Breast epithelium (tissue), 4 donors: ENCODE measurements at regions not wholly inside any gene's neighbourhood (a gene's known extent, or its start where the extent isn't known, plus 50 kb on each side); places are given as distances from the start of the nearest gene placed in this dataset.

ENCODE experiments used
- DNase-seq, 2 donors: peaks; one replicate each; pipeline ENCODE4 v3.0.0-alpha.2; 2019; ENCODE audit warnings: low spot score in 2 of 2
- H3K27ac ChIP-seq, 2 donors: fragments of 200-600 bp; sonication (generic) in 1 of 2; one replicate each; pipeline ENCODE4 v1.5.1; 2016 to 2019; ENCODE audit warnings: mild to moderate bottlenecking in 1 of 2
- H3K27me3 ChIP-seq, 2 donors: fragments of 200-600 bp; sonication (generic) in 1 of 2; one replicate each; pipeline versions ENCODE4 v1.5.1 to v1.6.0; 2017 to 2019; ENCODE audit warnings: control low read depth in 1 of 2, mild to moderate bottlenecking in 1 of 2
- H3K36me3 ChIP-seq: fragments of 200-600 bp; one replicate; pipeline ENCODE4 v1.5.1; 2019
- H3K4me1 ChIP-seq, 2 donors: fragments of 200-600 bp; sonication (generic); one replicate each; pipeline ENCODE4 v1.5.1; 2016 to 2019; ENCODE audit warnings: control low read depth in 1 of 2
- H3K4me3 ChIP-seq, 3 donors: fragments of 200-600 bp; sonication (generic); 1 replicate in 2 of 3; 2 replicates in 1 of 3; pipeline ENCODE4 v1.5.1; 2016 to 2019; ENCODE audit warnings: mild to moderate bottlenecking in 3 of 3, moderate library complexity in 2 of 3
- H3K9me3 ChIP-seq, 2 donors: fragments of 200-600 bp; sonication (generic) in 1 of 2; one replicate each; pipeline ENCODE4 v1.5.1; 2016 to 2019; ENCODE audit warnings: control low read depth in 1 of 2
- POLR2A ChIP-seq: fragments of 450-650 bp; IDR thresholded peaks from one replicate; pipeline ENCODE4 v1.6.1; 2016; ENCODE audit warnings: antibody characterized with exemption, mild to moderate bottlenecking, moderate library complexity
- POLR2AphosphoS5 ChIP-seq, 3 donors: sonication (generic); formaldehyde crosslinking; IDR thresholded peaks; one replicate each; pipeline ENCODE4 v1.6.1; 2017; ENCODE audit warnings: antibody characterized with exemption in 3 of 3
- intact Hi-C: fragments of 100-400 bp; cut with DNase I; formaldehyde crosslinking; loops from one replicate; pipeline ENCODE4 v1.15.1; 2023; ENCODE audit warnings: low total_unique reads
- TF ChIP-seq, protein P1 (sequence below), 3 donors: fragments of 450-650 bp; IDR thresholded peaks; one replicate each; pipeline ENCODE4 v1.5.1; 2016 to 2017; ENCODE audit warnings: antibody characterized with exemption in 3 of 3, mild to moderate bottlenecking in 3 of 3, moderate library complexity in 3 of 3

DNA sequence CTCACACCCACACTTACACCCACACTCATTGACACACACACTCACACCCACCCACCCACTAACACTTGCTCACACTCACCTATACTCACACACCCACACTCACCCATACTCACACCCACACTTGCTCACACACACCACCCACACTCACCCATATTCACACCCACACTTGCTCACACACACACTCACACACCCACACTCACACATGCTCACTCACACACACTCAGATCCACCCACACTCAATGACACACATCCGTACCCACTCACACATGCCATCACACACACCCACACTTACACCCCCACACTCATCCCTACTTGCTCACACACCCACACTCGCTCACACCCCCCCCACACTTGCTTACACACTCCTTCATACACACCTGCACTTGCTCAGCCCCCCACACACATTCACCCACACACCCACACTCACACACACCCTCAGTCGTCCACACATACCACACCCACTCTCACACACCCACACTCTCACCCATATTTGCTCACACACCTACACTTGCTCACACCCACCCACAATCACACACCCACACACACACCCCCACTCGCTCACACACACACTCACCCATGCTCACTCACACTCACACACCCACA, 321.1 kb upstream of the N4BP1 start:
- no peaks in the 10 kb centered on the region for H3K27me3 ChIP-seq
- no peaks in the 10 kb centered on the region for H3K9me3 ChIP-seq
- no peak overlapping the region for H3K4me3 ChIP-seq
- intact Hi-C loops, result no loop called here
- H3K36me3 ChIP-seq, result no peaks in the 10 kb centered on the region
- no peak overlapping the region for H3K27ac ChIP-seq
- no peak for TF ChIP-seq POLR2A
- DNase-seq, result no peak
- no peaks in the 10 kb centered on the region for H3K4me1 ChIP-seq

DNA sequence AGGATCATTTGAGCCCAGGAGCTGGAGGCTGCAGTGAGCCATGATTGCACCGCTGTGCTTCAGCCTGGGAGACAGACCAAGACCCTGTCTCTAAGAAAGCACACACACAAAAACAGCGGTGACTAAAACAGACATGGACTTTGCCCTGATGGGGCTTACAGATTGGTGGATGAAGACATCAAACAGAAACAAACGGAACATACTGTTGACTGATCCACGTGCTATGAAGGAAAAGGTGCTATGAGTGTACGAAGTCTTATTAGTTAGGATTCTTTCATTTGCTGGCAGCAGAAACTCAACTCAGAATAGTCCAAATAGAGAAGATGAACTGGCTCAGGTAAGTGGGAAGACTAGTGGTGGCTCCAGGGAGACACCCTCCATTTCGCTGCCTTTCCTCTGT, 309.8 kb upstream of the N4BP1 start:
- Histone ChIP-seq H3K4me3 (no peak overlapping the region), H3K4me1 (no peaks in the 10 kb centered on the region), H3K36me3 (no peaks in the 10 kb centered on the region), H3K27me3 (no peaks in the 10 kb centered on the region), H3K9me3 (peaks cover 0 to 4% of the 10 kb centered on the region in 2 donors), H3K27ac (no peak overlapping the region)
- TF ChIP-seq, protein P1, sequence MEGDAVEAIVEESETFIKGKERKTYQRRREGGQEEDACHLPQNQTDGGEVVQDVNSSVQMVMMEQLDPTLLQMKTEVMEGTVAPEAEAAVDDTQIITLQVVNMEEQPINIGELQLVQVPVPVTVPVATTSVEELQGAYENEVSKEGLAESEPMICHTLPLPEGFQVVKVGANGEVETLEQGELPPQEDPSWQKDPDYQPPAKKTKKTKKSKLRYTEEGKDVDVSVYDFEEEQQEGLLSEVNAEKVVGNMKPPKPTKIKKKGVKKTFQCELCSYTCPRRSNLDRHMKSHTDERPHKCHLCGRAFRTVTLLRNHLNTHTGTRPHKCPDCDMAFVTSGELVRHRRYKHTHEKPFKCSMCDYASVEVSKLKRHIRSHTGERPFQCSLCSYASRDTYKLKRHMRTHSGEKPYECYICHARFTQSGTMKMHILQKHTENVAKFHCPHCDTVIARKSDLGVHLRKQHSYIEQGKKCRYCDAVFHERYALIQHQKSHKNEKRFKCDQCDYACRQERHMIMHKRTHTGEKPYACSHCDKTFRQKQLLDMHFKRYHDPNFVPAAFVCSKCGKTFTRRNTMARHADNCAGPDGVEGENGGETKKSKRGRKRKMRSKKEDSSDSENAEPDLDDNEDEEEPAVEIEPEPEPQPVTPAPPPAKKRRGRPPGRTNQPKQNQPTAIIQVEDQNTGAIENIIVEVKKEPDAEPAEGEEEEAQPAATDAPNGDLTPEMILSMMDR (IDR thresholded peaks at IDR 0.05), result no peak
- TF ChIP-seq POLR2A (no peak), POLR2AphosphoS5 (IDR thresholded peaks at IDR 0.05) (no peak)
- no peak for DNase-seq
- intact Hi-C loops, result no loop called here

DNA sequence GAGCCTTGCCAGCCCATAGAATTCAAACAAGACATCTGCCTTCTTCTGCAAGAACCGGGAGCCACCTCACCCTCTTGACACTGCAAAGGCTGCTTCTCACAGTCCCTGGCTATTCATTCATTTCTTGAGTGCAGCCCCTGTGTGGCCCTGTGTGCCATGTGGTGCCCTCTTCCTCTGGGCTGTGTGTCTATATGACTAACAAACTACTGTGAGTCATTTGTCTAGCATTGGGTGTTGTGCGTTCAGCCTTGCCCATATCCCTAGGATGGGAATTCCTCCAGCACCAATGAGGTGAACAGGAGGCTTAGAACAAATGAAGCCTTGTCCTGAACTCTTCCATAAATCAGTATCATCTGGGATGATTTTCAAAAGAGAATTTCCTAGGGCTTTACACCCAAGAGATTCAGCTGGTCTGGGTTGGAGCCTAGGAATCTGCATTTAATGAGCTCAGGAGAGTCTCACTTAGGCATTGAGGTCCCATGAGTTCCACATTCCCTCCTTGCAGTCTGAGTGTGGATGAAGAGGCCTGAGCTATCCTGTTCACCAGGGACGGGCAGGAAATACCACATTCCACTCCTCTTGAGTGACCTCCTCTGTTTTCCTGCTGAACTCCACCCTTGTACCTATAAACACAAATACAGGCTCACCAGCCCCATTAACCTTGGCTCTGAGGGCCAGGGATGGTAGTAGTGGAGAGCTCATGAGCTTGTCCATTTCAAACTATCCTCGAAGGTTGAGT, 308.7 kb upstream of the N4BP1 start:
- TF ChIP-seq POLR2AphosphoS5 (IDR thresholded peaks at IDR 0.05), result no peak
- TF ChIP-seq, protein P1 (IDR thresholded peaks at IDR 0.05), result no peak
- TF ChIP-seq POLR2A, result no peak
- H3K27ac ChIP-seq, result no peak overlapping the region
- peaks cover 0 to 4% of the 10 kb centered on the region in 2 donors for H3K9me3 ChIP-seq
- no peaks in the 10 kb centered on the region for H3K4me1 ChIP-seq
- no peak for DNase-seq
- intact Hi-C loops, result no loop called here
- no peaks in the 10 kb centered on the region for H3K36me3 ChIP-seq
- H3K4me3 ChIP-seq, result no peak overlapping the region
- H3K27me3 ChIP-seq, result no peaks in the 10 kb centered on the region

DNA sequence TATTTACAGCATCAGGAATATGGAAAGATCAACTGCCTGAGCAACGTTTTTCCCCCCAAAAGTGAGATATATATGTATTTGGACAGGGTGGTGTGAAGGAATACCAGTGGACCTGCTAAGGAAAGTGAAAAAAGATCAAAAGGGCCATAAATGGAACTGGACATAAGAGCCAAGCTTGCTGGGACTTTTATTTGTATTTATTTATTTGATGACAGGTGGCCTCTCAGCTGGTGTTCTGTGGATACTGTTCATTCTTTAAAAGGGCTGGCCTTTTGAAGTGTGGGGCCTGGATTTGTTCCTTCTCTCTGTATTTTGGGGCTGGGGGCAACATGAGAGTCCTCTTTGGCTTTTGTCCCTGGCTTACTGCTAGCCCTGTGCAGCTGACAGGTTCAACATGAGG, 306.6 kb upstream of the N4BP1 start:
- H3K4me1 ChIP-seq, result no peaks in the 10 kb centered on the region
- no peaks in the 10 kb centered on the region for H3K36me3 ChIP-seq
- H3K27ac ChIP-seq, result no peak overlapping the region
- H3K9me3 ChIP-seq, result peaks cover 0 to 4% of the 10 kb centered on the region in 2 donors
- intact Hi-C loops, result no loop called here
- H3K27me3 ChIP-seq, result peaks cover 0 to 3% of the 10 kb centered on the region in 2 donors
- DNase-seq, result no peak
- TF ChIP-seq POLR2A (no peak), POLR2AphosphoS5 (IDR thresholded peaks at IDR 0.05) (no peak)
- TF ChIP-seq, protein P1 (IDR thresholded peaks at IDR 0.05), result no peak
- H3K4me3 ChIP-seq, result no peak overlapping the region

DNA sequence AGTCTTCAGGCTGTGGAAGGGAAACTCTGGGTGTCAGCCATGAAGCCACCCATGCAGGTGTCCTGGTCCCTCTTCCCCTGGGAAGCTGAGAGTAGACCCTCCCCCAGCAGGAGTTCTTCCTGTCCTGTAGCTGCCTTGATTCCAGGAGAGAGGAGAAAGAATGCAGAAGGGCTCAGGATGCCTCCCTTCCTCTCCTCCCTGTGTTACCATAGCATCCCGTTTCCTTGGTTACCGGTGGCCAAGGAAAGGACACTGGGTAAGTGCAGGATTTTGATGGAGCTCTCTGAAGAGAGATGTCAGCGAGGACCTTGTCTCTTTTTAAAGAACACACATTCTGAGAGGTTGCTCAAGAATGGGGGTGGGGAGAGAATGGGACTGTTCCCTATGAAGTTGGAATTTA, 304.1 kb upstream of the N4BP1 start:
- Histone ChIP-seq H3K4me3 (no peak overlapping the region), H3K27me3 (peaks cover 0 to 3% of the 10 kb centered on the region in 2 donors), H3K36me3 (no peaks in the 10 kb centered on the region), H3K27ac (no peak overlapping the region), H3K4me1 (no peaks in the 10 kb centered on the region), H3K9me3 (peaks cover 0 to 4% of the 10 kb centered on the region in 2 donors)
- no peak for TF ChIP-seq POLR2A
- TF ChIP-seq, protein P1 (IDR thresholded peaks at IDR 0.05), result no peak
- TF ChIP-seq POLR2AphosphoS5 (IDR thresholded peaks at IDR 0.05), result no peak
- intact Hi-C loops, result no loop called here
- DNase-seq, result no peak
